HG02840 (cell line): ENCODE measurements at regions not wholly inside any gene's neighbourhood (a gene's known extent, or its start where the extent isn't known, plus 50 kb on each side); places are given as distances from the start of the nearest gene placed in this dataset.

ENCODE experiments used
- ATAC-seq: cut with Tn5 transposase; IDR thresholded peaks from one replicate; pipeline ENCODE4 v1.9.1; 2021; ENCODE audit warnings: mild to moderate bottlenecking, moderate library complexity, moderate number of reproducible peaks; ENCODE audit not compliant: unreplicated experiment, low FRiP score

DNA sequence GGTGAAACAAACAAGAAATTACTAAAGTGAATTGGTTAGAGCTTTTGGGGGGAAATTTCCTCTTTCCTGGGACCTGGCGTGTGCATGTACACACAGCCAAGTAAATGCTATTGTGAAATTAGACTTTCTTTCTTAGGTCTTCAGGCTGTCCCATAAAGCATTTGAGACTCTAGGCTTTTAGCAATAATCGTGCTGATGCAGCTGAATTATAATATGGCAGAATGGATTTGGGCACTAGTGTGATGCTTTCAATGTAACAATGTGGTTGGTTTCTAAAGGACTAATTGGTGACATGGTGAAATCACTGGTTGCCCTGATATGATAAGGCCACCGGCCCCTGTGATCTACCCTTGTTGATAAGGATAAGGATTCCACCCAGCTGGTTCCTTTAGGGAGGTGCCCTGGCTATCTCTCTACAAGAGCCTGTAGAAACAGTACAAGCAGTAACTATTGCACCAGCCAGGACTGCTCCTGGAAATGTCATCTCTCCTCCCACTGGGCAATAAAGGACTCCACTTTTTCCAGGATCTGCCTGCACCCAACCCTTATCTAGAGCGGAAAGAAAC lies 164.1 kb downstream of the TFAP2A start:
- ATAC-seq: no peak

DNA sequence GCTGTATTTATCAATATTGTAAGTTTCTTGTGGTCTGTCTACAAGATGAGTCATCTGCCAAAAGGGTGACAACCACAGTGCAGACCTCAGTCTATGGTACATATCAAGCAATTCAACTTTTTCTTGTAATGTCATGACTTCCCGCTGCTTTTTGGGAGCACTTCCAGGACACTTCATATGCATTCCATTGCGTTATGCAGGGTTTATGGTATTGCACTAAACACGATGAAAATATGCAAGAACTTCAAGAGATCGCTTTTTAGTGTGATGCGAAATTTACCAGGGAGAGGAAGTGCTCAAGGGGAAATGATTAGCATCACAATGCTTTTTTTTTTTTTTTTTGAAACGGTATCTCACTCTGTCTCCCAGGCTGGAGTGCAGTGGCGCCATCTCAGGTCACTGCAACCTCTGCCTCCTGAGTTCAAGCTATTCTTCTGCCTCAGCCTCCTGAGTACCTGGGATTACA lies 166.5 kb downstream of the TFAP2A start:
- no peak for ATAC-seq

DNA sequence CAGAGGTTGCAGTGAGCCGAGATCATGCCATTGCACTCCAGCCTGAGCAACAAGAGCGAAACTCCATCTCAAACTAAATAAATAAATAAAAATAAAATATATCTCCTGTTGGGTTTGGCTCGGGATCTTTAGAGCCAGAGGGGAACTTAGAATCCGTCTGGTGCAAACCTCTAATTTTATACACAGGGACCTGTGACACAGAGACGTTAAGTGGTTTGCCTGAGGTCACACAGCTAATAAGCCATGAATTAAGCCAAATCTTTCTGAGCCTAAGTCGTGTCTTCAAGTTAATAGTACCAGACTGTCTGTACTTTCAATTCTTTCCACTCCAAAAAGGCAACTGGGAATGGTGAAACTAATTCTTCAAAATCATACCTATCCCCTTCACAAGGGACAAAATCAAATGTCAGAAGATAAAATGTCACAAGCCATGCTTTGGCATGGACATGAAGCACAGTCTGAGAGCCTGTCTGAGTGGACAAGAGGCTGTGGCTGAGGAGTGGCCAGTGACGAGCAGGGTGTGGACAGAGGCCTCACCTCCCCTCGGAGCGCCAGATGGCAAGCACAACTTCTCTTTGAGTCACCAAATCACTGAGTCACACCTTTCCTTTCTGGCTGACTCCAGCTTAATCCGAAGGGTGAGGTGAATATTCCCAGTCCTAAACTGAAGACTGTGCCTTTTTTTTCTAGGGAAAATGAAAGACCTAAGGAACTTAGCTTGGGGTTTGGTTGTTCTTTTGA lies 177.4 kb downstream of the TFAP2A start:
- ATAC-seq: no peak

DNA sequence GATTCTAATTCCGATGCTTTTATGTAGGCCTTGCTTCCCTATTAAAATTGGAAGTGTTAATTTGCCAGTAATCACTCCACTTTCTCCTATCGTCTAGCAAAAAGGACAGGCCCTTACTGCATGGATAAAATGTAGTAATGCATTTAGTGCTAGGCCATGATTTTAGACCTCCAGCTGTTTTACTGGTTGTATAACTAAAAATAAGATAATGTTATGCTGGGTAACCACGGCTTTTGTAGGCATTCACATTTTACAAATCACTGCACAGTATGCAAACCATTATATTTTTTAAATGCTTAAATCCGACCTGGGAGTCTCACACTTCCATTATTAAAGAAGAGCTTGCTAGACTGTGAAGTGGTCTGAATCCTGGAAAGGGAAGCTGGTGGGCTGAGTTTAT lies 179.5 kb downstream of the TFAP2A start:
- ATAC-seq: no peak

DNA sequence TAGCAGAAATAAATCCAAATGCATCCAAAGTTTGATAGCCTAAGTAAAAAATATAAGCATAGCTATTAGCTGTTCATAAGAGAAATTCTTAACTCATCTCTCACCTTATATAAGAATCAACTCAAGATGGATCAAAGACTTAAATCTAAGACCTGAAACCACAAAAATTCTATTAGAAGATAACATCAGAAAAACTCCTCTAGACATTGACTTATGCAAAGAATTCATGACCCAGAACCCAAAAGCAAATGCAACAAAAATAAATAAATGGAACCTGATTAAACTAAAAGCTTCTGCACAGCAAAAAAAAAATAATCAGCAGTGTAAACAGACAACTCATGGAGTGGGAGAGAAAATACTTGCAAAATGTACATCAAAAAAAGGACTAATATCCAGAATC lies 184.3 kb downstream of the TFAP2A start:
- ATAC-seq: no peak

DNA sequence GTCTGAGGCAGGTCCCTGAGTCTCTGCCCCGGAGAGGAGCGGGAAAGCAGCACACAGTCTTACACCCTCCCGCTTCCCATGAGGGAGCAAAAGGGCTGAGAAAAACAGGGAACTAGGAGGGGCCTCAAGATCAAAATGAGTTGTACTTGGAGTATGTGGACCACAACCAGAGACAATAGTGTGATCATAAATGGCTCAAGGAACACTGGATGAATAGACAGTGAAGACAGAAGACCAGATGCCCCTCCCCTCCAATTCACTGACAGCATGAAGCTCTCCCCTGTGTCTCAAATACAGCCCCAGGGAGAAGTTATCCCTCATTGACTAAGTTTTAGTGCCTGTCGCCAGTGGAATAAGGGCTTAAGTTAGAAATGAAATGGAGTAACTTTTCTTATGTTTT lies 191.0 kb downstream of the TFAP2A start:
- no peak for ATAC-seq

DNA sequence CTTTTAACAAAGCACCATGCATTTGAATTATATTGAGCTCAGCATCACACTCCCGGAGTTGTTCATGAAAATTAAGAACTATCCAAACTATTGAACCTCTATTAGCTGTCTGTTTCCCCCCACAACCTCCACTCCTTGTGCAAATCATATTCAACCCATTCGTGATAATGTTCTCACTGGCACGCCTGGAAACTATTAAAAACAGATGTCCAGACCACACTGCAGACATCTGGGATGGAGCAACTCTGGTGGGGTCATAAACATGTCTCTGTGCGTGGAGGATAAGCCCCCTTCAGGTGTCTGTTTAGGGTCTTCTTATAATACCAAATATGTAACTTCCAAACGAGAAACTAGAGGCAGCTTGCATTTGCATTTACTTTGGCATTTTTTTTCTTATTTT lies 193.7 kb downstream of the TFAP2A start:
- no peak for ATAC-seq

DNA sequence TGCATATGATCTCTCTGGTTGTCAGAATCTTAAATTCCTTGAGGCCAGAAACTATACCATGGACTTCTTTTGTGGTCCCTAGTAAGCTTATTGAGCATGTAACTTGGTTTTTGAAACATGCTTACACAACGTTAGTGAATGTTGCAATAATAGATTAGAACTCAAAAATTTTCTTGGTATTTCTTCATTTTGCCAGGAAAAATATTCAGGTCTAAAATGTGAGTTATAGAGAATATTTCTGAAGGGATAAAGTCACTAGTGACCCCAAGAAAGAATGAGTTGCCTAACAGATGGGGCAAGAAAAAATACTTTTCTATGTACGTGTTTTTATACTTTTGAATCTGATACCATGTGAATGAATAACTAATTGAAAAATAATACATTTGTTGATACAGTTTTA lies 195.4 kb downstream of the TFAP2A start:
- no peak for ATAC-seq

DNA sequence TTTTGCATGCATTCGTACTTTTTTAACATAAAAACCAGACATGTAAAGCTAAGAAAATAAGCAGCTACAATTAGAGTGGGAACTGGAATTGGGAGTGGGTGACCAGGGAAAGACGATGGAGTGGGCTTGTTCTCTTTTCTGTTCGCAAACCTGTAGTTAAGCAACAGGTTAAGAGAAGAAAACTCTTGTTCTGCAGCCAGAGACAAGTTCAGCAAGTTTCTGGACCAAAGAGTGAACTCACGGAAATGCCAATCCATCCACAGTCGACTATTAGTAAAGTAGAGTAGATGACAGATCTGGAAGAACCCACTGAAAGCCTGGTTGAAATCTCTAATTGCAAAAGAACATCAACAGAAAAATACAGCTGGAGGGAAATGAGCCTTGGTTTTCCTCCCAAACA lies 197.8 kb downstream of the TFAP2A start:
- ATAC-seq: no peak

DNA sequence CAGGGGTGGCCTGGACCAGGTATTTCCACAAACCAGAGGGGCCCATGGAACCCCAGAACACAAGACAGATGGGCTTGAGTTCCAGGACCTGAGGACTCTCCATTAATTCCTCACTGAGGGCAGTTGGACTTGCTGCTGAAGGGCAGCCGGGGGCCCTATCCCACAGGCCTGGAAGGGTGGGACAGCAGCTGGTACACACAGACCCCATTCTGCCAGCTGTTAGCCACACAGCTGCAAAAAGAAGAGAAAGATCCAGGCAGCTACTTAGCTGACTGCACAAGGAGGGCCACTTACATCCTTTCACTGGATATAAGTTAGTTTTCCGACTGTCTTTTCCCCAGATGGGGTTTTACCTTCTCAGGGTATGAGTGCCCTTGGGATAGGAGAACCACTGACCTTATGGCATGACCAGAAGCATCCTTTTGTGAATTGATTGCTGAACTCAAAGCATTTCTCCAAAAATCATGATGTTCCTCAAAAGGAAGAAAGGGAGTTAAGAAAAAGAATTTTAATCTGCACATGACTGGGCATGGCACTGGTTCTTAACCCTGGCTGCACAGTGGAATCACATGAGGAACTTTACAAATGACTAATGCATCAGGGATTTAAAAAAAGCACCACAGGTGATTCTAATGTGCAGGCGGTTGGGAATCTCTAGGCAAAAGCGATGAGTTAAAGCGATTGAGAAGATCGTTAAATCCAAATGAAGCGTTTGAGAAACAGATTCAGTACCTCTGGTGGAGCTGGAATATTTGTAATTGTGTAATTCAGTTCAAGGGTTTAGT lies 199.4 kb downstream of the TFAP2A start:
- ATAC-seq: no peak

DNA sequence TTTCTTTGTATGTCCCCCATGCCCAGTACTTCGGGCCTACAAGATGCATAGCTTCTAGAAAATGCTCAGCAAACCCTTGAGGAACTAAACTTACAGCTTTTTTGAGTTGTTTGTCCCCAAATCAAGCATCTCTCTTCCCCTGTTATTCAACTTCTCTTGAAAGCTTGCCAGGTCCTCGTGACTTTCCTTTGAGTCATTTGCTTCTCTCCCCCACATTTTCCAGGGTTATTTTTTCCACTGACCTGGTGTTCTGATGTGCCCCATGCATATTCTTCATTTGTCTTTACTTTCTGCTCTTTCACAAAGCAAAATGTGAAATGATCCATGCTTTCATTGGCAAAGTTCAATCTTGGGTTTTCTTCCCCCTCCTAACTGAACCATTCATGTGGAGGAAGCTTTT lies 204.8 kb downstream of the TFAP2A start:
- no peak for ATAC-seq

DNA sequence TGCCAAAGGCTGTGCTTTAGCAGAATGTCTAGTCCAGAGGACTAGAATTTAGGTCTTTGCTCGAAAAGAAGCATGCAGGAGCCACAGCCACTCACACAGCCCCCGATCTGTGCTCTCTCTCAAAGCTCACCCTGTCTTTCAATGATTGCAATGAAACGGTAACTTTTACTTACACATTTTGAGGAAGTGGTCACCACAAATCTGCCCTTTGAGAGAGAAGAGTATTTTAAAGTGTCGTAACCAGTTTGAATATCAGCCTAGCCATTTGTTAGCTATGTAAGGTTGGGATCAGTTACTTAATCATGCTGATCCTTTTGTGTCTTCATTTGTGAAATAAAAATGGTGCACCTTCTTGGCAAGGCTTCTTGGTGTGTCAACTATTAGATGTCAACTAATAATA lies 209.0 kb downstream of the TFAP2A start:
- ATAC-seq: no peak

DNA sequence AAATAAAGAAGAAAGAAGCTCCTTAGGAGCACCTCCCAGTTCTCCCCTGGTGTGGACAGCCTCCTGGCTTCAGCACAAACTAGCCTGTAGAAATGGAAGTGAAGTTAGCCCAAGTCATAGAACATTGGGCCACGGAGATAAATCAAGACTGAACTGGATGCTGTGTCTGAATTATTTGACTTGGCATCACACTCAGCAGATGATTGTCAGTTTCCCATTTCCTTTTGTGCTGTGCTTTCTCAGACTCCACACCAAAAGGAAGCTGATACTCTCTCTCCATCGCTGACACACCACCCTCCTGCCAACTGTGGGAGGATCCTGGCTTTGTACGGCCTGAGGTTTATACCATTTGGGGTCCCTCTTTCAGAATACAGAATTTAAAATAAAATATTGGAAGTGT lies 209.8 kb downstream of the TFAP2A start:
- no peak for ATAC-seq

DNA sequence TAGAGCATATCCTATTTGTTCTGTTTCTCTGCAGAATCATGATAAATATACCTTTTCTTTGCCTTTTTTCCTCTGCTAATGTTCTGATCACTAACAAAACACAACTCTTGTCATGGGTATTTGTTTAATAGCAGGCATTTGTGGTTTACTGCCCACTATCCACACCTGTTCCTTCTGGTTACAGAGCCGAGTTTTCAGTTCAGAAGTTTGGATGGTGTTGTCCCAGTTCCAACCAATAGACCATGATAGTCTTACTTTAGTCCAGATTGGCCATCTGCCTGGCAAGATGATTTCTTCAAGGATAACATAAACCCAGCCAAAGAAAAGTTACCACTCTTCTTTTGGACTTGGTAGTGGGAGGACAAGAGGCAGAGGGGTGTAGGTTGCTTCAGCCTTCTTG lies 211.2 kb downstream of the TFAP2A start:
- no peak for ATAC-seq

DNA sequence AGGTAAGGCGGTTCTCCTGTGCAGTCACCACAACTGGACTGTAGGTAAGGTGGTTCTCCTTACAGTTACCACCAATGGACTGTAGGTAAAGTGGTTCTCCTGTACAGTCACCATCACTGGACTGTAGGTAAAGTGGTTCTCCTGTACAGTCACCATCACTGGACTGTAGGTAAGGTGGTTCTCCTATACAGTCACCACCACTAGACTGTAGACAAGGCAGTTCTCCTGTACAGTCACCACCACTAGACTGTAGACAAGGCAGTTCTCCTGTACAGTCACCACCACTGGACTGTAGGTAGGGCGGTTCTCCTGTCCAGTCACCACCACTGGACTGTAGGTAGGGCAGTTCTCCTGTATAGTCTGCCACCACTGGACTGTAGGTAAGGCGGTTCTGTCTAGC lies 212.3 kb downstream of the TFAP2A start:
- ATAC-seq: no peak

DNA sequence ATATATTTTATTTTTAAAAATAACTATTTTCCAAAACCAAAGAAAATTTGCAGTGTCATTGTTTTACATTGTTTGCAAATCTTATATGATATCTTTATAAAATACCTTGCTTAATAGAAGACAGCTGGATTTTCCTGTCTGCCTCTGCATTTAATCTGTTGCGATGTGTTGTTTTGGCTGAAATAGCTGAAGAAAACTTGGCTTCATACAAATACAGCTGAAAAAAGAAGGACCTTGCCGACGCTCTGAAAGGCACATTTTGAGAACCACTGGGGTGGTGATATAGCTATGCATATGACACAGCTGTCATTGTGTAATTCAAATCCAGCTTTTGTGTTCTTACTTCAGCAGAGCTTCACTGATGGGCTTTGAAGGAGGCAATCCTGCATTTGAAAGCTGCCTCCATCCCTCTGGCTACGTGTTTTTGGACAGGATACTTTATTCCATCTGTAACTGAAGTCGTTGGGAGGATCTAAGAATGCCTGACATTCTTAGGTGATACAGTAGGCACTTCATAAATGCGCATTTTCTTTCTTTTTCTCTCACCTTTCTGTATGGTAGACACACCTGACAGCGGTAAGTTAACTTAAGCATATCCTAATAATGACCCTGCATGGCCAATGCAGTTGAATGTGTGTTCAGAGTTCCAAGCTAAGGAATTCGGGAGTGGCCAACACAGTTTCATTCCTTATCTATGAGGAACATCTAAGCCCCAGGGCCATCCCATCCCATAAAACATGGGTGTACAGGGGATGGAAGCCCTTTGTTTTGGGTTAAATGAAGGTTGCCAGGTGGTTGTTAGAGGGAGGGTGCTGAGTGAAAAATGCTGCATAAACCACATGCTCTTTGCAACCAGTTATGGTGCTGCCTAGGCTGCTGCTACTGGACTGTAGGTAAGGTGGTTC lies 213.0 kb downstream of the TFAP2A start:
- no peak for ATAC-seq

DNA sequence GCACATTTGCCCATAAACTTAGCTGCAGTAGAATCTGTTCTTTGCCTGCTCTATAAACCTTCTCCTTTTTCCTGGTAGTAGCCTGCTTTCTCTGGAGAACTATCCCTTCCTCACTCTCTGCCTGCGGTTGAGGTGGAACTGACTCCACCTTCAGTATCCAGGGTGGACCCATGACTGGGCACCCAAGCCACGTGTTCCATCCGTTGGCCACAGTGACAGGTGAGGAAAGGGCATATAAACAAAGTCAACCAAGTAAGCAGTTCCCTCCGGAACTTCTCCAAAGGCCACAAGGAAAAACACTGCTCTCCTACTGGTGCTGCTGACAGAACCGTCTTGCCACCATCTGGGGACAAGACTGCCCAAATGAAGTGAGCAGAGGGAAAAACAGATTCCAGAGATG lies 218.8 kb downstream of the TFAP2A start:
- no peak for ATAC-seq

DNA sequence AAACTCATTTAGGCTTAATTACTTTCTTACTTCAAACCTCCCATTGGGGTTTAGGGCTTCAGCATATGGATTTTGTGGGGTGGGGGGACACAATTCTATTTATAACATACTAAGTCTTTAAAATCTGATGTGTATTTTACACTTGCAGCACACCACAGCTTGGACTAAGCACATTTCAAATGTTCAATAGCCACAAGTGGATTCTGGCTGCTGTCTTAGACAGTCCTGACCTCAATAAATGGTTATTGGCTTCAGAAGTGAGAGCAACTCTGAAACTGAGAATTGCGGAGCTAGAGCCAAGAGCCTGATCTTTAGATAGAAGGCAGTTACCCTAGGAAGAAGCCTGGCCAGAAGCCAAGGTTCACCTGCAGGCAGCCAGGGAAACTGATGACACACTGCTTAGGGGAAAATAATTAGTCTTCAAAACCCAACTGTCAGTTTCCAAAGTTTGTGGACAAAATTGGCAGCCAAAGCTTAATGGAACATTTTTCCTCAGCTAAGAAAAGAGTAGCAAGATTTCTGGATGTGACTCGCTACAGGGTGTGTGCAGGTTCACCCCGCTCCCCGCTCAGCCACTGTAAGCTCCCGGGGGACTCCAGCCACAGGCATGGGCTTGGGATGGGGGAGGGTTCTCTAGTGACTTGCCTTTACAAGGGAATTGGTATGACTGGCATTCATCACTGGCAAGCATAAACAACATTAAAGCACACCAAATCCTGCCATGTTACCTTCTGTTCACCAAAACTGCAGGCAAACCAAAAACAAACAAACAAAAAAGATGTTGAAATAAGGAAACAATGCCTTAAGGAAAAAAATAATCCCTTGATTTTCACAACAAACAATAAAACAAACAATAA lies 219.8 kb downstream of the TFAP2A start:
- no peak for ATAC-seq

DNA sequence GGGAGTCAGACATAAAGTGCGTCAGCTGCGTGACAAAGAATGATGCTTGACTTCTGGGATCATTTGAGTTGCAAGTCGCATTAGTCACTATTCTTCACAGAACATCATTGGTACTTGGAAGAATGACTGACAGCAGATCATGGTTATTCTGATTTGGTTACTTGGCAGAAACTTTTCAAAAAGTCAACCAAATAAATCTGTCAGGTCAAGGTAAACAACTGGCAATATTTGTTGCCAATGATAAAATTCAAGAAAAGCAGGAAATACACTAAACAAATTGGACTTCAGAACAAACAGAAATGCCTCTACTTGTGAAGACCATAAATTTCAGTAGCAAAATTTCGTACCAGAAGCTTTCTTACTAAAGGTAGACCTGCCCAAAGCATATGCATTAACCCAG lies 221.6 kb downstream of the TFAP2A start:
- ATAC-seq: no peak

DNA sequence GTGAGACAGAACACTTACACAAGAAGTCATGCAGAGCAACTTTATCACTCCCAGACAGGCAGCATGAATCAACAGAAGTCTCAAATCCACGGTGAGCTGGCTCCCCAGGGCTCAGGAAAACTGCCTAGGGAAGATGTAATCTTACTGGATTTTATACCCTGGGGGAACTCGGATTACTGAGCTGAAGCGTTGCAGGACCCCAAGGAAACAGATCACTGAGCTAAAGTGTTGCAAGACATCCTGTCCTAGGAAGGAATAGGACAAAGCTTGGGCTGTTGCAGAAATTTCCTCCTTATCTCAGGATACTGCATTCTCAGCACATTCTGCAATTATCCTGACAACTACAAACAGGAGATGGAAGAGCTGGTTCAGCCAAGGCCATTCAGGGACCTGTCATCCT lies 224.8 kb downstream of the TFAP2A start:
- no peak for ATAC-seq
